PC-3 (cell line): ENCODE measurements at regions not wholly inside any gene's neighbourhood (a gene's known extent, or its start where the extent isn't known, plus 50 kb on each side); places are given as distances from the start of the nearest gene placed in this dataset.
"Not testable (repeated sequence)": the region's sequence is repeated elsewhere in the genome, so short reads cannot be mapped to it uniquely, and the experiment has no call there.

Experiments
- EZH2 ChIP-seq: fragments of 300-600 bp; sonication (generic); IDR thresholded peaks from one replicate; pipeline ENCODE4 v1.6.1; 2017; ENCODE audit warnings: antibody characterized with exemption, mild to moderate bottlenecking, low read length; ENCODE audit not compliant: unreplicated experiment
- EZH2phosphoT487 ChIP-seq: fragments of 300-600 bp; sonication (generic); IDR thresholded peaks from 2 replicates; pipeline ENCODE4 v1.6.1; 2018; ENCODE audit warnings: mild to moderate bottlenecking, antibody characterized with exemption, low read length, borderline replicate concordance
- TF ChIP-seq, protein P1 (sequence below): fragments of 300-600 bp; sonication (generic); conservative IDR thresholded peaks from 2 replicates; pipeline ENCODE4 v1.5.1; 2017; ENCODE audit warnings: antibody characterized with exemption, low read depth, mild to moderate bottlenecking, low read length

DNA sequence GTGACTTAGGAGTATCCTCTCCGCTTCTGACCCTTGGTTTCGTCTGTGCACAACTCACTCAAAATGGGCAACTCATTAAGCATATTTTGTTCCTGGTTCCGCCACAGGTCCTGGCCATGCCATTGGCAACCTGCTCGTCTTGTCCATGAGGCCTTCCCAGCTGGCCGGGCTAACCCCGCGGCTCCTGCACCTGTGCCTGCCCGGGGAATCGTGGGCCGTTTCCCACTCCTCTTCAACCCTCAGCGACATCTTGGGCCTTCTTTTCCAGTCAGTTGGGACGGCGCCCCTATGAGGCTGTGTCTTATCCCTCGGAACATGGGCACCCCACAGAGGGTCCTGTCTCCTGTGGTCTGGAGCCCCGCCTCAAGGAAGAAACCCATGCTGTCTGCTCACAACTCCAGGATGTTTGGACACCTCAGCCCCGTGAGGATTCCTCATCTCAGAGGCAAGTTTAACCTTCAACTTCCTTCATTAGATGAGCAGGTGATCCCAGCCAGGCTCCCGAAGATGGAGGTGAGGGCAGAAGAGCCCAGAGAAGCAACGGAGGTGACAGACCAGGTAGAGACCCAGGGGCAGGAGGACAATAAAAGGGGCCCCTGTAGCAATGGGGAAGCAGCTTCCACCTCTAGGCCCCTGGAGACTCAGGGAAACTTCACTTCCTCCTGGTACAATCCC is 574.8 kb upstream of the C9orf72 start:
- TF ChIP-seq, protein P1, sequence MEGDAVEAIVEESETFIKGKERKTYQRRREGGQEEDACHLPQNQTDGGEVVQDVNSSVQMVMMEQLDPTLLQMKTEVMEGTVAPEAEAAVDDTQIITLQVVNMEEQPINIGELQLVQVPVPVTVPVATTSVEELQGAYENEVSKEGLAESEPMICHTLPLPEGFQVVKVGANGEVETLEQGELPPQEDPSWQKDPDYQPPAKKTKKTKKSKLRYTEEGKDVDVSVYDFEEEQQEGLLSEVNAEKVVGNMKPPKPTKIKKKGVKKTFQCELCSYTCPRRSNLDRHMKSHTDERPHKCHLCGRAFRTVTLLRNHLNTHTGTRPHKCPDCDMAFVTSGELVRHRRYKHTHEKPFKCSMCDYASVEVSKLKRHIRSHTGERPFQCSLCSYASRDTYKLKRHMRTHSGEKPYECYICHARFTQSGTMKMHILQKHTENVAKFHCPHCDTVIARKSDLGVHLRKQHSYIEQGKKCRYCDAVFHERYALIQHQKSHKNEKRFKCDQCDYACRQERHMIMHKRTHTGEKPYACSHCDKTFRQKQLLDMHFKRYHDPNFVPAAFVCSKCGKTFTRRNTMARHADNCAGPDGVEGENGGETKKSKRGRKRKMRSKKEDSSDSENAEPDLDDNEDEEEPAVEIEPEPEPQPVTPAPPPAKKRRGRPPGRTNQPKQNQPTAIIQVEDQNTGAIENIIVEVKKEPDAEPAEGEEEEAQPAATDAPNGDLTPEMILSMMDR, result not testable (repeated sequence)
- not testable (repeated sequence) for TF ChIP-seq EZH2phosphoT487, EZH2
